ENCODE measurements at regions not wholly inside any gene's neighbourhood (a gene's known extent, or its start where the extent isn't known, plus 50 kb on each side); places are given as distances from the start of the nearest gene placed in this dataset.

DNA sequence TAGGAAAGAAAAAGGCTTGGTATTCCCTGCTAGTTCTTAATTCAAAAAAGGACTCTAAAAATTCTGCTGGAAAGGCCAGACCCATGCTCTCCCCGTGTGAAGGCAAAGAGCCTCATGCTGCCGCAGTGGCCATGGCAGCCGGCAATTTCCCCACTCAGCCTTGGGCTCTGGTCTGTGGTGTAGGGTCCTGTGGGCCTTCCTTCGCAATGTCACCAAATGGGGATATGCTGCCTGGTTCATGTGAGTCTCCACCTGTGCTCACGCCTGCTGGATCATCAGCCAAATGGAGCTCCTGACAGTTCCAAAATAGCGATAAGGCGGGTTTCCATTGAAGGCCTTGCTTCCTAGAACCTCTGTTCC lies 282.8 kb upstream of the ATP5MC3 start:
- TF ChIP-seq, protein P1, sequence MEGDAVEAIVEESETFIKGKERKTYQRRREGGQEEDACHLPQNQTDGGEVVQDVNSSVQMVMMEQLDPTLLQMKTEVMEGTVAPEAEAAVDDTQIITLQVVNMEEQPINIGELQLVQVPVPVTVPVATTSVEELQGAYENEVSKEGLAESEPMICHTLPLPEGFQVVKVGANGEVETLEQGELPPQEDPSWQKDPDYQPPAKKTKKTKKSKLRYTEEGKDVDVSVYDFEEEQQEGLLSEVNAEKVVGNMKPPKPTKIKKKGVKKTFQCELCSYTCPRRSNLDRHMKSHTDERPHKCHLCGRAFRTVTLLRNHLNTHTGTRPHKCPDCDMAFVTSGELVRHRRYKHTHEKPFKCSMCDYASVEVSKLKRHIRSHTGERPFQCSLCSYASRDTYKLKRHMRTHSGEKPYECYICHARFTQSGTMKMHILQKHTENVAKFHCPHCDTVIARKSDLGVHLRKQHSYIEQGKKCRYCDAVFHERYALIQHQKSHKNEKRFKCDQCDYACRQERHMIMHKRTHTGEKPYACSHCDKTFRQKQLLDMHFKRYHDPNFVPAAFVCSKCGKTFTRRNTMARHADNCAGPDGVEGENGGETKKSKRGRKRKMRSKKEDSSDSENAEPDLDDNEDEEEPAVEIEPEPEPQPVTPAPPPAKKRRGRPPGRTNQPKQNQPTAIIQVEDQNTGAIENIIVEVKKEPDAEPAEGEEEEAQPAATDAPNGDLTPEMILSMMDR (IDR thresholded peaks at IDR 0.05; ENCODE audit: low read depth, low read length, missing input control) = no peak
- TF ChIP-seq YY1 (IDR thresholded peaks at IDR 0.05) (no peak), TAF1 (conservative IDR thresholded peaks at IDR 0.05) (no peak), RAD21 (IDR thresholded peaks at IDR 0.05) (no peak), JUND (IDR thresholded peaks at IDR 0.05) (no peak), HNF4A (conservative IDR thresholded peaks at IDR 0.05) (no peak), SP1 (IDR thresholded peaks at IDR 0.05) (no peak), GABPA (IDR thresholded peaks at IDR 0.05 in 1 of 2, conservative IDR thresholded peaks at IDR 0.05 in 1 of 2) (no peak), EGR1 (IDR thresholded peaks at IDR 0.05; ENCODE audit: low read depth in 2 of 2) (no peak), FOXA1 (IDR thresholded peaks at IDR 0.05) (no peak)
- TF ChIP-seq, protein P2, sequence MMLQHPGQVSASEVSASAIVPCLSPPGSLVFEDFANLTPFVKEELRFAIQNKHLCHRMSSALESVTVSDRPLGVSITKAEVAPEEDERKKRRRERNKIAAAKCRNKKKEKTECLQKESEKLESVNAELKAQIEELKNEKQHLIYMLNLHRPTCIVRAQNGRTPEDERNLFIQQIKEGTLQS (IDR thresholded peaks at IDR 0.05) = no peak
- TF ChIP-seq, protein P3, sequence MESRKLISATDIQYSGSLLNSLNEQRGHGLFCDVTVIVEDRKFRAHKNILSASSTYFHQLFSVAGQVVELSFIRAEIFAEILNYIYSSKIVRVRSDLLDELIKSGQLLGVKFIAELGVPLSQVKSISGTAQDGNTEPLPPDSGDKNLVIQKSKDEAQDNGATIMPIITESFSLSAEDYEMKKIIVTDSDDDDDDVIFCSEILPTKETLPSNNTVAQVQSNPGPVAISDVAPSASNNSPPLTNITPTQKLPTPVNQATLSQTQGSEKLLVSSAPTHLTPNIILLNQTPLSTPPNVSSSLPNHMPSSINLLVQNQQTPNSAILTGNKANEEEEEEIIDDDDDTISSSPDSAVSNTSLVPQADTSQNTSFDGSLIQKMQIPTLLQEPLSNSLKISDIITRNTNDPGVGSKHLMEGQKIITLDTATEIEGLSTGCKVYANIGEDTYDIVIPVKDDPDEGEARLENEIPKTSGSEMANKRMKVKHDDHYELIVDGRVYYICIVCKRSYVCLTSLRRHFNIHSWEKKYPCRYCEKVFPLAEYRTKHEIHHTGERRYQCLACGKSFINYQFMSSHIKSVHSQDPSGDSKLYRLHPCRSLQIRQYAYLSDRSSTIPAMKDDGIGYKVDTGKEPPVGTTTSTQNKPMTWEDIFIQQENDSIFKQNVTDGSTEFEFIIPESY (IDR thresholded peaks at IDR 0.05) = no peak
- TF ChIP-seq, protein P4, sequence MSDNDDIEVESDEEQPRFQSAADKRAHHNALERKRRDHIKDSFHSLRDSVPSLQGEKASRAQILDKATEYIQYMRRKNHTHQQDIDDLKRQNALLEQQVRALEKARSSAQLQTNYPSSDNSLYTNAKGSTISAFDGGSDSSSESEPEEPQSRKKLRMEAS (IDR thresholded peaks at IDR 0.05) = no peak
- TF ChIP-seq, protein P5, sequence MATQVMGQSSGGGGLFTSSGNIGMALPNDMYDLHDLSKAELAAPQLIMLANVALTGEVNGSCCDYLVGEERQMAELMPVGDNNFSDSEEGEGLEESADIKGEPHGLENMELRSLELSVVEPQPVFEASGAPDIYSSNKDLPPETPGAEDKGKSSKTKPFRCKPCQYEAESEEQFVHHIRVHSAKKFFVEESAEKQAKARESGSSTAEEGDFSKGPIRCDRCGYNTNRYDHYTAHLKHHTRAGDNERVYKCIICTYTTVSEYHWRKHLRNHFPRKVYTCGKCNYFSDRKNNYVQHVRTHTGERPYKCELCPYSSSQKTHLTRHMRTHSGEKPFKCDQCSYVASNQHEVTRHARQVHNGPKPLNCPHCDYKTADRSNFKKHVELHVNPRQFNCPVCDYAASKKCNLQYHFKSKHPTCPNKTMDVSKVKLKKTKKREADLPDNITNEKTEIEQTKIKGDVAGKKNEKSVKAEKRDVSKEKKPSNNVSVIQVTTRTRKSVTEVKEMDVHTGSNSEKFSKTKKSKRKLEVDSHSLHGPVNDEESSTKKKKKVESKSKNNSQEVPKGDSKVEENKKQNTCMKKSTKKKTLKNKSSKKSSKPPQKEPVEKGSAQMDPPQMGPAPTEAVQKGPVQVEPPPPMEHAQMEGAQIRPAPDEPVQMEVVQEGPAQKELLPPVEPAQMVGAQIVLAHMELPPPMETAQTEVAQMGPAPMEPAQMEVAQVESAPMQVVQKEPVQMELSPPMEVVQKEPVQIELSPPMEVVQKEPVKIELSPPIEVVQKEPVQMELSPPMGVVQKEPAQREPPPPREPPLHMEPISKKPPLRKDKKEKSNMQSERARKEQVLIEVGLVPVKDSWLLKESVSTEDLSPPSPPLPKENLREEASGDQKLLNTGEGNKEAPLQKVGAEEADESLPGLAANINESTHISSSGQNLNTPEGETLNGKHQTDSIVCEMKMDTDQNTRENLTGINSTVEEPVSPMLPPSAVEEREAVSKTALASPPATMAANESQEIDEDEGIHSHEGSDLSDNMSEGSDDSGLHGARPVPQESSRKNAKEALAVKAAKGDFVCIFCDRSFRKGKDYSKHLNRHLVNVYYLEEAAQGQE (IDR thresholded peaks at IDR 0.05) = no peak
